SJCRH30 (cell line): ENCODE measurements at regions not wholly inside any gene's neighbourhood (a gene's known extent, or its start where the extent isn't known, plus 50 kb on each side); places are given as distances from the start of the nearest gene placed in this dataset.

ENCODE experiments used
- DNase-seq, 2 experiments: peaks; one replicate each; pipeline ENCODE4 v3.0.0-alpha.2; 2015 to 2020
- H3K27ac ChIP-seq: fragments of 250-450 bp; sonication (Bioruptor Pico); 2 replicates; pipeline ENCODE4 v1.5.1; 2020; ENCODE audit warnings: mild to moderate bottlenecking, moderate library complexity
- H3K27me3 ChIP-seq: fragments of 250-450 bp; sonication (Bioruptor Pico); 2 replicates; pipeline ENCODE4 v1.5.1; 2020; ENCODE audit warnings: mild to moderate bottlenecking, moderate library complexity
- H3K36me3 ChIP-seq: fragments of 250-450 bp; sonication (Bioruptor Pico); 2 replicates; pipeline ENCODE4 v1.5.1; 2020; ENCODE audit warnings: mild to moderate bottlenecking, moderate library complexity
- H3K4me1 ChIP-seq: fragments of 250-450 bp; sonication (Bioruptor Pico); 2 replicates; pipeline ENCODE4 v1.5.1; 2020; ENCODE audit warnings: mild to moderate bottlenecking, moderate library complexity
- H3K4me3 ChIP-seq: fragments of 250-450 bp; sonication (Bioruptor Pico); 2 replicates; pipeline ENCODE4 v1.5.1; 2020; ENCODE audit warnings: mild to moderate bottlenecking, moderate library complexity
- H3K9me3 ChIP-seq: fragments of 250-450 bp; sonication (Bioruptor Pico); replicated peaks from 2 replicates; pipeline ENCODE4 v1.5.1; 2020; ENCODE audit warnings: mild to moderate bottlenecking, moderate library complexity

GRCh38 chr4:38189445-38189844 lies 229.2 kb downstream of the PTTG2 start:
- no peak overlapping the region for H3K4me3 ChIP-seq
- peaks cover 21% of the 10 kb centered on the region for H3K4me1 ChIP-seq
- H3K27ac ChIP-seq = no peak overlapping the region
- no peaks in the 10 kb centered on the region for H3K36me3 ChIP-seq
- no peaks in the 10 kb centered on the region for H3K9me3 ChIP-seq
- DNase-seq = peak in 1 of 2 experiments; percentile 28
- H3K27me3 ChIP-seq = no peaks in the 10 kb centered on the region; the same call in 1 of the 2 replicates

- peak; percentile 91 to 97 for DNase-seq
- Histone ChIP-seq H3K4me3 (no peak overlapping the region), H3K27ac (peak overlapping the region; percentile 17; the same call in 1 of the 2 replicates)
Observed at GRCh38 chr4:38190717-38191178, 230.6 kb downstream of the PTTG2 start.

GRCh38 chr4:38192516-38192915 lies 232.3 kb downstream of the PTTG2 start:
- Histone ChIP-seq H3K9me3 (peaks cover 3% of the 10 kb centered on the region; the same call in 1 of the 2 replicates), H3K36me3 (no peaks in the 10 kb centered on the region), H3K27me3 (no peaks in the 10 kb centered on the region; the same call in 1 of the 2 replicates), H3K4me1 (peaks cover 21% of the 10 kb centered on the region), H3K4me3 (no peak overlapping the region), H3K27ac (no peak overlapping the region)
- no peak for DNase-seq

More at GRCh38 chr4:38190717-38191178, 230.6 kb downstream of the PTTG2 start:
- Histone ChIP-seq H3K9me3 (peaks cover 3% of the 10 kb centered on the region; the same call in 1 of the 2 replicates), H3K4me1 (peaks cover 21% of the 10 kb centered on the region), H3K36me3 (no peaks in the 10 kb centered on the region), H3K27me3 (no peaks in the 10 kb centered on the region; the same call in 1 of the 2 replicates)

GRCh38 chr4:38193236-38193863 lies 233.2 kb downstream of the PTTG2 start:
- Histone ChIP-seq H3K36me3 (no peaks in the 10 kb centered on the region), H3K4me1 (peaks cover 21% of the 10 kb centered on the region), H3K9me3 (peaks cover 3% of the 10 kb centered on the region; the same call in 1 of the 2 replicates), H3K4me3 (no peak overlapping the region), H3K27ac (no peak overlapping the region), H3K27me3 (no peaks in the 10 kb centered on the region; the same call in 1 of the 2 replicates)
- DNase-seq = no peak

- H3K27me3 ChIP-seq = no peaks in the 10 kb centered on the region; the same call in 1 of the 2 replicates
- DNase-seq = no peak
- peaks cover 21% of the 10 kb centered on the region for H3K4me1 ChIP-seq
- H3K4me3 ChIP-seq = no peak overlapping the region
- no peak overlapping the region for H3K27ac ChIP-seq
- H3K36me3 ChIP-seq = no peaks in the 10 kb centered on the region
- peaks cover 3% of the 10 kb centered on the region; the same call in 1 of the 2 replicates for H3K9me3 ChIP-seq
Observed at GRCh38 chr4:38194047-38194602, 233.9 kb downstream of the PTTG2 start.

- no peaks in the 10 kb centered on the region for H3K36me3 ChIP-seq
- no peak for DNase-seq
- no peak overlapping the region for H3K4me3 ChIP-seq
- H3K27ac ChIP-seq = no peak overlapping the region
- H3K27me3 ChIP-seq = no peaks in the 10 kb centered on the region; the same call in 1 of the 2 replicates
- H3K9me3 ChIP-seq = peaks cover 3% of the 10 kb centered on the region; the same call in 1 of the 2 replicates
- peaks cover 11% of the 10 kb centered on the region for H3K4me1 ChIP-seq
Observed at GRCh38 chr4:38195486-38195885, 235.3 kb downstream of the PTTG2 start.

GRCh38 chr4:38195911-38196310 lies 235.7 kb downstream of the PTTG2 start:
- DNase-seq = no peak
- no peak overlapping the region for H3K27ac ChIP-seq
- H3K36me3 ChIP-seq = no peaks in the 10 kb centered on the region
- no peaks in the 10 kb centered on the region; the same call in 1 of the 2 replicates for H3K27me3 ChIP-seq
- peaks cover 9% of the 10 kb centered on the region for H3K4me1 ChIP-seq
- no peak overlapping the region for H3K4me3 ChIP-seq
- peaks cover 3% of the 10 kb centered on the region; the same call in 1 of the 2 replicates for H3K9me3 ChIP-seq

GRCh38 chr4:38202242-38202641 lies 242.0 kb downstream of the PTTG2 start:
- H3K9me3 ChIP-seq = no peaks in the 10 kb centered on the region
- 0 out of 2 replicates have a peak, but pooled peaks cover 5% of the 10 kb centered on the region for H3K4me1 ChIP-seq
- no peak overlapping the region for H3K27ac ChIP-seq
- H3K27me3 ChIP-seq = no peaks in the 10 kb centered on the region
- H3K4me3 ChIP-seq = no peak overlapping the region
- no peak for DNase-seq
- no peaks in the 10 kb centered on the region for H3K36me3 ChIP-seq

GRCh38 chr4:38203609-38204008 lies 243.4 kb downstream of the PTTG2 start:
- no peaks in the 10 kb centered on the region for H3K27me3 ChIP-seq
- H3K4me3 ChIP-seq = no peak overlapping the region
- no peak overlapping the region for H3K27ac ChIP-seq
- no peaks in the 10 kb centered on the region for H3K9me3 ChIP-seq
- 0 out of 2 replicates have a peak, but pooled peaks cover 5% of the 10 kb centered on the region for H3K4me1 ChIP-seq
- H3K36me3 ChIP-seq = no peaks in the 10 kb centered on the region
- DNase-seq = no peak

- 0 out of 2 replicates have a peak, but pooled peaks cover 5% of the 10 kb centered on the region for H3K4me1 ChIP-seq
- H3K4me3 ChIP-seq = no peak overlapping the region
- H3K9me3 ChIP-seq = no peaks in the 10 kb centered on the region
- H3K36me3 ChIP-seq = no peaks in the 10 kb centered on the region
- H3K27me3 ChIP-seq = no peaks in the 10 kb centered on the region
- no peak overlapping the region for H3K27ac ChIP-seq
- peak; percentile 18 to 56 for DNase-seq
Observed at GRCh38 chr4:38204339-38205035, 244.3 kb downstream of the PTTG2 start.

- H3K4me3 ChIP-seq = no peak overlapping the region
- DNase-seq = peak in 1 of 2 experiments; percentile 31
- no peaks in the 10 kb centered on the region for H3K36me3 ChIP-seq
- no peaks in the 10 kb centered on the region for H3K9me3 ChIP-seq
- 0 out of 2 replicates have a peak, but pooled peaks cover 5% of the 10 kb centered on the region for H3K4me1 ChIP-seq
- no peak overlapping the region for H3K27ac ChIP-seq
- no peaks in the 10 kb centered on the region for H3K27me3 ChIP-seq
Observed at GRCh38 chr4:38205261-38205660, 245.1 kb downstream of the PTTG2 start.

GRCh38 chr4:38207110-38207457 lies 246.9 kb downstream of the PTTG2 start:
- H3K36me3 ChIP-seq = no peaks in the 10 kb centered on the region
- no peak overlapping the region for H3K4me3 ChIP-seq
- H3K27ac ChIP-seq = no peak overlapping the region
- 0 out of 2 replicates have a peak, but pooled peaks cover 5% of the 10 kb centered on the region for H3K4me1 ChIP-seq
- no peaks in the 10 kb centered on the region for H3K9me3 ChIP-seq
- no peaks in the 10 kb centered on the region for H3K27me3 ChIP-seq
- no peak for DNase-seq

GRCh38 chr4:38209654-38210053 lies 249.5 kb downstream of the PTTG2 start:
- H3K9me3 ChIP-seq = no peaks in the 10 kb centered on the region
- H3K36me3 ChIP-seq = no peaks in the 10 kb centered on the region
- H3K27ac ChIP-seq = no peak overlapping the region
- H3K4me1 ChIP-seq = no peaks in the 10 kb centered on the region
- H3K4me3 ChIP-seq = no peak overlapping the region
- no peak for DNase-seq
- no peaks in the 10 kb centered on the region for H3K27me3 ChIP-seq

GRCh38 chr4:38210396-38211114 lies 250.4 kb downstream of the PTTG2 start:
- H3K27ac ChIP-seq = no peak overlapping the region
- no peaks in the 10 kb centered on the region for H3K4me1 ChIP-seq
- no peak for DNase-seq
- H3K27me3 ChIP-seq = no peaks in the 10 kb centered on the region
- no peaks in the 10 kb centered on the region for H3K9me3 ChIP-seq
- H3K4me3 ChIP-seq = no peak overlapping the region
- H3K36me3 ChIP-seq = no peaks in the 10 kb centered on the region
